ENCODE measurements at regions not wholly inside any gene's neighbourhood (a gene's known extent, or its start where the extent isn't known, plus 50 kb on each side); places are given as distances from the start of the nearest gene placed in this dataset.

GRCh38 chr13:72508392-72508791, 219.0 kb downstream of the MZT1 start:
- TF ChIP-seq POLR2A (IDR thresholded peaks at IDR 0.05) (no peak), EP300 (IDR thresholded peaks at IDR 0.05) (no peak)

All from sigmoid colon (tissue), 4 donors.